Urothelium cell line (cell line): ENCODE measurements at regions not wholly inside any gene's neighbourhood (a gene's known extent, or its start where the extent isn't known, plus 50 kb on each side); places are given as distances from the start of the nearest gene placed in this dataset.

Source experiments
- DNase-seq: peaks from one replicate; pipeline ENCODE4 v3.0.0; 2011; ENCODE audit warnings: low spot score, mixed read lengths
- FAIRE-seq: peaks from 2 replicates; lab custom pipeline; 2011; peaks lifted over from hg19 to GRCh38; lab: Jason Lieb, UNC

- no peak for FAIRE-seq
- DNase-seq: no peak
These were observed 444.0 kb downstream of the FIGN start for GRCh38 chr2:163291790-163292189.

- FAIRE-seq: no peak
These were observed 443.1 kb upstream of the KCNH7 start for GRCh38 chr2:163281717-163282116.

DNA sequence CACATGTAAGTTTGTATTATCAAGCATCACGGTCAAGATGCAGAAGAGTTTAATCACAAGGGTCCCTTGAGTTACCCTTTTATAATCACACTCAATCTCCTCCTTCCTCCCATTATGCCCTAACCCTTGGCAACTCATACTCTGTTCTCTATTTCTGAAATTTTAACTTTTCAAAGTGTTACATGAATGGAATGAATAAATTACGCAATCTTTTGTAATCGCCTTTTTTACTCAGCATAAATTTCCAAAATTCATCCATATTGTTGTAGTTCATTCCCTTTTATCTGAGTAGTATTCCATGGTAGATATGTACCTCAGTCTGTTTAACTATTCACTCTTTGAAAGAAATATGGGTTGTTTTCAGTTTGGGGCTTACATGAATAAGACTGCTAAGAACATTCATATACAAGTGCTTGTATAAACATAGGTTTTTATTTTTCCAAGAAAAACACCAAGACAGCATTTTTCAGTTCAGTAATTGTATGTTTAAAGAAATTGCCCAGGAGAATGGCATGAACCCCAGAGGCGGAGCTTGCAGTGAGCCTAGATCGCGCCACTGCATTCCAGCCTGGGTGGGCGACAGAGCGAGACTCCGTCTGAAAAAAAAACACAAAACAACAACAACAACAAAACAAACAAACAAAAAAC lies 430.9 kb upstream of the KCNH7 start:
- DNase-seq (no peak), FAIRE-seq (no peak)

More at GRCh38 chr2:163281717-163282116, 443.1 kb upstream of the KCNH7 start:
- DNase-seq: no peak

GRCh38 chr2:163266772-163267171 lies 428.2 kb upstream of the KCNH7 start:
- DNase-seq (peak; percentile 9), FAIRE-seq (no peak)

DNA sequence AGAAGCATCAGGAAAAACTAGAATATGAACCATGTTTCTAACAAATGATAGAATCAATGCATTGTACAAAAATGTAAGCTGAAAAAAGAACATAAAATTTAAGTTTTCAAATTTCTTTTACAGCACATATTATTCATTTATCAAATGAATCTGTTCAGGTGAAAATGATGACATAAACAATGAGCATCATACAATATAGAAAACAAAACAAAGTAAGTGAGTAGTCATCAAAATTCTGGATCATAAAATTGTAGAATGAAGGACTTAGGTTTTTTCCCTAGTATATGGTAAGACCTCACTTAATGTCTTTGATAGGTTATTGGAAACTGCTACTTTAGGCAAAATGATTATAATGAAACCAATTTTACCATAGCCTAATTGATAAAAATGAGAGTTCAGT lies 427.0 kb upstream of the KCNH7 start:
- FAIRE-seq (no peak), DNase-seq (no peak)

DNA sequence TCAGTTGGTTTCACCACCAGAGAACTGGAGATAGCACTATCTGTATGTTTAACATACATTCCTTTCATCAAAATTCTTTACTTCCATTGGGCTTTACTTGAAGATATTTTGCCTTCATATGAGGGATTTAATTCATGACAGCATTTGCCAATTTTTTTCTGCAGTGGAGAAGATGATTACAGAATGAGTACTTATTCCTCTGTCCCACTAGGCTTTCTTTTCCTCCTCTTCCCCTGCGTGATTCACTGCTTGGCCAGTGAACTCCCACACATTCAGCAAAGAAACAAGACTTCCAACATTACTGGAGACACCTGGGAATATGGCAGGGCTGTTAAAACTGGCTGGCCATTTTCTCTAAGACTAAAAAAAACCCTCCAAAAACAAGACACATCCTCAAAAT lies 425.8 kb upstream of the KCNH7 start:
- DNase-seq: peak; percentile 5
- no peak for FAIRE-seq

- DNase-seq (no peak), FAIRE-seq (peak; percentile 17)
These were observed 420.9 kb upstream of the KCNH7 start for GRCh38 chr2:163259489-163259888.

DNA sequence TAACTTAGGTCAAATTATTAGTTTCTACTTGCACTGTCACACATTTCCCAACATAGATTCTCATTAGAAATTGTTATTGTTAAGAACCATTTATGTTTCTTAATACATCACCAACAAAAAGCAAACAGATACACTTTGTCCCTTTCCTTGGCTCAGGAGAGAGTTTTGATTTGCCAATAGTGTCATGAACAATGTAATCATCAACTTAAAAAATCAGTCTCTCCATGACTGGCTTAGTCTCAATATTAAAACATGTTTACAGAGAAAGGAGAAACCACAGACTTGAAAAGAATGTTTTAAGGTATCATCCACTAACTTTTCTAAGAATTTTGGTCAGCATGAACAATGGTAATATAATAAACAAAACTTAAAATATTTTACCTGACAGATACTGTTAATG lies 416.5 kb upstream of the KCNH7 start:
- FAIRE-seq (no peak), DNase-seq (no peak)

- no peak for DNase-seq
- FAIRE-seq: no peak
These were observed 415.2 kb upstream of the KCNH7 start for GRCh38 chr2:163253621-163254285.

- FAIRE-seq: no peak
These were observed 413.6 kb upstream of the KCNH7 start for GRCh38 chr2:163252199-163252598.

GRCh38 chr2:163248376-163249253 lies 410.0 kb upstream of the KCNH7 start:
- FAIRE-seq: no peak

More at GRCh38 chr2:163252199-163252598, 413.6 kb upstream of the KCNH7 start:
- no peak for DNase-seq

DNA sequence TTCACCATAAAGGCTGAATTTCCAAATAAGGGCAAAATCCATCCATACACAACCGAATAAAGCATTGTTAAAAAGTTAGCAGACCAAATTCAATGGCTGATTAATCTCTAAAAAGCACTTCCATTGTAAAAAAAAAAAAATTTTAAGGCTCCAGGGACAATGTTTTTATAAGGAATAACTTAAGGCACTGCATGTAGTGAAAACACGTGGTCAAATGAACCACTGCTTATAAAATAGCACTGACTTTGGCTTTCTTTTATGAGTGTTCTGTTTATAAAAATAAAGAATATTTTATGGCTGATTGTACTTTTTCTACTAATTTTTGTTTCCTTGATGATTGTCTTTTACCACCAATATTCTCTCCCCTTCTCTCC lies 409.3 kb upstream of the KCNH7 start:
- FAIRE-seq: no peak
- no peak for DNase-seq

More at GRCh38 chr2:163248376-163249253, 410.0 kb upstream of the KCNH7 start:
- no peak for DNase-seq

DNA sequence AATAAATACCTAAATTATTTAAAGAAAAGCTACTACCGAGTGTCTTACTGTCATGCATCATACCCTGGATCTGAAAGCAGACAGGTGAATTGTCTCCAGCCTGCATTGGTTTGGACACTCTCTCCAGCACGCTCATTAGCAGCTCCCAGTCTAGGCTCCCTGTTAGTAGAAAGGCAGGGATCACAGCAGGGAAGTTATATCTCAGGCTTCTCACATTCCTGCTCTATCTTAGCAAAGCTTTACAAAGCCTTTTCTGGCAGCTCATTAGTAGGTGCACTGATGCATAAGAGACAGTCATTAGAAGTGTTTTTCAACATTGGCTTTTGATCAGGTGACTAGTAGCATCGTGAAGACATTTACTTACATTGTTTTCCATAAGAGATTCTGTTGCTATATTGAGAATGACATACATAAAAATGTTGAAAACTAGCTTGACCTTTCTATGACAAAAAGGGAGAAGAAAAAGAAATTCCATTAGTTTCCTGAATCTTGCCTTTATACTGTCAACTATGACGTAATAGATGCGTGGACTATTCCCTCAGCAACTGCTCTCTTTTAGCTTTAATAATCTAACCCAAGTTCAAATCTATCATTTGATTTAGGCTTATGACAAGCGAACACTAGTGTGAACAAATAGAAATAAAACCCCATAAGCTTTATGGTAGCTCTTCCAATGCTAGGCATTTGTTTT lies 408.7 kb upstream of the KCNH7 start:
- FAIRE-seq (no peak), DNase-seq (no peak)

GRCh38 chr2:163246135-163246534 lies 407.6 kb upstream of the KCNH7 start:
- no peak for FAIRE-seq

DNA sequence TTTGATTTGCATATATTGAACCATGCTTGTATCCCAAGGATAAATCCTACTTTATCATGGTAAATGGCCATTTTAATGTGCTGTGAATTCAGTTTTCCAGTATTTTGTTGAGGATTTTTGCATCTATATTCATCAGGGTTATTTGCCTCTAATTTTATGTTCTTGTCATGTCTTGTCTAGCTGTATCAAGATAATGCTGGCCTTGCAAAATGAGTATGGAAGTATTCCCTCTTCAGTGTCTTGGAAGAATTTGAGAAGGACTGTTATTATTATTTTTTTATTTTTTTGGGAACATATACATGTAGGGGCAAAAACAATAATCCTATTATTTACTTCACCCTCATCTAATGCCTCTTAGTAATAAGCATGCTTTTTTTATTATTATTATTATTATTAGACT lies 398.0 kb upstream of the KCNH7 start:
- DNase-seq: no peak
- FAIRE-seq: peak; percentile 58

More at GRCh38 chr2:163246135-163246534, 407.6 kb upstream of the KCNH7 start:
- no peak for DNase-seq

- no peak for DNase-seq
- no peak for FAIRE-seq
These were observed 393.1 kb upstream of the KCNH7 start for GRCh38 chr2:163231666-163232065.

DNA sequence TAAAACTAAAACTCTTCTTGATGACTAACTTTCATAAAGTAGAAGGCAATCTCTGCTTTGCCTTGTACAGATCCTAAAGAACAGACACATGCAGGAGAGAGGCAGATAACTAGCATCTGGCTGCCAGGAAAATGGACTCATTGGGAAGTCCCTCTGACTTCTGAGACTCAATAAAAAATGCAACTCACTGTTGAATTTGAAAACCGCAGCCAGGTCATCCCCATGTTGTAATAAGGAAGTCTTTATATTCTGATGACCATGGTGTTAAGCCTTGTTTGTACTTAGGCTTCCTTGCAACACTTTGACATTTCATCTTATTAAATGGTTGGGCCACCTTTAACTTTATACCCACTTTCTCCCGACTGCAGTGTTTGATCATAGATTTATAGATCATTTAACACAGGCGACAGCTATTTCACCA lies 375.1 kb upstream of the KCNH7 start:
- FAIRE-seq (no peak), DNase-seq (peak; percentile 21)

GRCh38 chr2:163210430-163210918 lies 371.9 kb upstream of the KCNH7 start:
- FAIRE-seq: no peak
- peak; percentile 13 for DNase-seq

GRCh38 chr2:163207693-163208370 lies 369.3 kb upstream of the KCNH7 start:
- DNase-seq (no peak), FAIRE-seq (no peak)

DNA sequence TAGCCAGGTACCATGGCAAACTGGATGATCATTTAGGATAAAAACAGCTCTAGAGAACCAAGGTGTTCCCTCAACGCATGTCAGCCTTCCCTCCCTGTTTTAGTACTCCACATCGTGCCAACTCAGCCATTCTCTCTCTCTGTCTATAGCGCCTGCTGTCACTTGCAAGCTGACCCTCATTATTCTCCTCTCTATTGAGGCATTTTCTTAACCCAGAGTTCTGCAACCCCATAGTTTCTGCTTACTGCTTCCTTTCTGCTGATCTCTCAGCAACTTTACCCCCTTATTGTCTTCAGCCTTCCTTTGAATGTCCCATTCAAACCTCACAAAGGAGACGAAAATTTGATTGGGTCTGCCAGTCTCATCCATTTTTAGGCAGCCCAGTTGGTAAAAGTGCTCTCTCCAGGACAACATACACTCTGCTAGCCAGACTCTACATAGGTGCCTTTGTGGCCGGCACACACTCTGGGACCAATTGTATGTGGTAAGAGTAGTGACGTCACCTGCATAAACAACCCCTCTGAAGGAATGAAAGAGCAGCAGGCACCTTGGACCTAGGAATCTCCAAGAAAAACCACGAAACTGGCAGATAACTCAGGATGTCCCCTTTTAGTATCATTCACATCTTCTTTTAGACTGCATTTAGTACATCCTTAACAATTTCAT lies 367.2 kb upstream of the KCNH7 start:
- FAIRE-seq (no peak), DNase-seq (no peak)
